Glomerular endothelial cell (primary cell): ENCODE measurements at regions not wholly inside any gene's neighbourhood (a gene's known extent, or its start where the extent isn't known, plus 50 kb on each side); places are given as distances from the start of the nearest gene placed in this dataset.

Experiments used
- DNase-seq: peaks from one replicate; pipeline ENCODE4 v3.0.0-alpha.2; 2011; ENCODE audit warnings: low read depth, low spot score; ENCODE audit errors: extremely low read depth

DNA sequence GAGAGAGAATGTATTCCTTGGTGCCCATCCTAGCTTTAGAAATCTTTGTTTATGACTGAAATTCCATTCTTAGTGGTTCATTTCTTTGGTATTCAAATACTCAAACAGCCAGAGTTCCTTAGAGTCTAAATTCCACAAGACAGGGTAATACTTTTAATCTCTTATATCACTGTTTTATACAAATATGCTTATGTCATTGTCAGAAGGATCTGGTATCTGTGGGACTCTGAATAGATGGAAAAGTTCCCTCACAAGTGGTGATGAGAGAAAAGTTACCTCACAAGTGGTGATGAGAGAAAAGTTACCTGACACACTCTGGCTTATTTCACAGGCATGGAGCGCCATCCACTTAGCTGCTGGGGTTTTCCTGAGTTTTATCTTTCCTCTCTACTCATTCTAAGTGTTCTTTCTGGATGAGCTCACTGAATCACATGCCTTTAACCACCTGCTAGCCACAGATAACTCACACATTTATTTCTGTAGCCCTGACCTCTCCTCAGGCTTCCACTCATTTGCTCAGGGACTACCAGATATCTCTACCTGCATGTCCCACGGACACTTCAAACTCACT, 784.0 kb downstream of the SUGCT start:
- no peak for DNase-seq

GRCh38 chr7:40916813-40917212, 782.0 kb downstream of the SUGCT start:
- no peak for DNase-seq

DNA sequence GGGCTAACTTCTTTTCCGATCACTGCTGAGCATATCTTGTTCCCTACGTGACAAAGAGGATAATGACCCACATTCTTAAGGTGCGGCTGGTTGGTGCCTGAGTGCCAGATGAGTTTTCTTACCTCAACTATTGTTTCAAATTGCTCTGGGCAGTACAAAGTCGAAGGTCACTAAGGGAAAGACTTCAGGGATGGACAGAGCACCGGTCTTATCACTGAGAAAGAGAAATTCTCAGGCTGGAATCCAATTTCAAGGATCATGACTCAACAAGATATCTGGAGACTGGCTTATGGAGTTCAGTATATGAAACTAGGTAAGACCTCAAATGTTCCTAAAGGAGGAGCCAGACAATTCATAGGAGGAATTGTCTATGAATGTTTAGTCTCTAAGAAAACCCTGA, 780.3 kb downstream of the SUGCT start:
- no peak for DNase-seq
